Left cardiac atrium (tissue), 4 donors: ENCODE measurements at regions not wholly inside any gene's neighbourhood (a gene's known extent, or its start where the extent isn't known, plus 50 kb on each side); places are given as distances from the start of the nearest gene placed in this dataset.
"Not testable (repeated sequence)": the region's sequence is repeated elsewhere in the genome, so short reads cannot be mapped to it uniquely, and the experiment has no call there.

Experiments used
- ATAC-seq, 2 donors: fragments of 200-7000 bp; cut with Tn5 transposase; one replicate each; pipeline ENCODE4 v1.9.1; 2020; ENCODE audit warnings: mild to moderate bottlenecking in 2 of 2, moderate library complexity in 2 of 2
- DNase-seq: peaks from one replicate; pipeline ENCODE4 v3.0.0-alpha.2; 2020
- intact Hi-C, 2 donors: fragments of 100-400 bp; cut with DNase I; formaldehyde crosslinking; loops; one replicate each; pipeline versions ENCODE4 v1.14.1 to v1.15.1; 2022 to 2023
- donor health status: DM: no; HTN: yes; CAD: no.
- donor health status: DM: no; HTN: yes; CAD: no; lungs with severe emphysema.
- donor health status: DM: yes; HTN: yes; CAD: no.
- donor health status: Dilated cardiomyopathy.

- DNase-seq = no peak
- intact Hi-C loops = no loop called here
- no peak for ATAC-seq
Measured at GRCh38 chr7:156519070-156519469, 121.5 kb upstream of the RNF32 start.

- no peak for DNase-seq
- no peak for ATAC-seq
- intact Hi-C loops = no loop called here
Measured at GRCh38 chr7:156518466-156518865, 122.1 kb upstream of the RNF32 start.

- ATAC-seq, DNase-seq, intact Hi-C loops: not testable (repeated sequence)
Measured at GRCh38 chr7:156517858-156518257, 122.7 kb upstream of the RNF32 start.

GRCh38 chr7:156516791-156517378 is 123.7 kb upstream of the RNF32 start:
- DNase-seq = no peak
- intact Hi-C loops = no loop called here
- ATAC-seq = no peak

- intact Hi-C loops = no loop called here
- no peak for ATAC-seq
- DNase-seq = no peak
Measured at GRCh38 chr7:156515911-156516790, 124.4 kb upstream of the RNF32 start.

- no peak for ATAC-seq
- intact Hi-C loops = no loop called here
Measured at GRCh38 chr7:156514851-156515250, 125.7 kb upstream of the RNF32 start.

GRCh38 chr7:156511426-156511825 is 129.1 kb upstream of the RNF32 start:
- intact Hi-C loops = no loop called here
- no peak for DNase-seq
- no peak for ATAC-seq

More at GRCh38 chr7:156514851-156515250, 125.7 kb upstream of the RNF32 start:
- no peak for DNase-seq

GRCh38 chr7:156510966-156511365 is 129.6 kb upstream of the RNF32 start:
- DNase-seq (no peak), ATAC-seq (no peak)
- intact Hi-C loops = no loop called here

GRCh38 chr7:156509216-156509615 is 131.4 kb upstream of the RNF32 start:
- intact Hi-C loops = no loop called here
- no peak for ATAC-seq
- no peak for DNase-seq

DNA sequence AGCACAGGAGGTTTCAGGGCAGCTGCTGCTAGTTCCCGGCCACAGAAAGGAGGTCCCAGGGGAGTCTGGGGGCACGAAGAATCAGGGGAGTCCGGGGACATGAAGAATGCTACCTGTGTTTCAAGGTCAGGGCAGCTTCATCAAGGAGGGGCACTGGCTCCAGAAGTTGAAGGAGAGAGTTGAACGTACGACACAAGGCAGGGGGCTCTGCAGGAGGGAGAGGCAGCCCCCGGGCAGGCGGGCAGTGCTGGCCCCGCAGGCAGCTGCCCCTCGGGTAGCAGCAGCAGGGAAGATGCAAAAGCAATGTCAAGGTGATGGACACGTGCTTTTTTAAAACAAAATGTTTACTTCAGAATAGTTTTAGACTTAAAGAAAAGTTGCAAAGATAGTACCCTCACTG is 134.7 kb upstream of the RNF32 start:
- ATAC-seq (no peak), DNase-seq (no peak)
- intact Hi-C loops = no loop called here

DNA sequence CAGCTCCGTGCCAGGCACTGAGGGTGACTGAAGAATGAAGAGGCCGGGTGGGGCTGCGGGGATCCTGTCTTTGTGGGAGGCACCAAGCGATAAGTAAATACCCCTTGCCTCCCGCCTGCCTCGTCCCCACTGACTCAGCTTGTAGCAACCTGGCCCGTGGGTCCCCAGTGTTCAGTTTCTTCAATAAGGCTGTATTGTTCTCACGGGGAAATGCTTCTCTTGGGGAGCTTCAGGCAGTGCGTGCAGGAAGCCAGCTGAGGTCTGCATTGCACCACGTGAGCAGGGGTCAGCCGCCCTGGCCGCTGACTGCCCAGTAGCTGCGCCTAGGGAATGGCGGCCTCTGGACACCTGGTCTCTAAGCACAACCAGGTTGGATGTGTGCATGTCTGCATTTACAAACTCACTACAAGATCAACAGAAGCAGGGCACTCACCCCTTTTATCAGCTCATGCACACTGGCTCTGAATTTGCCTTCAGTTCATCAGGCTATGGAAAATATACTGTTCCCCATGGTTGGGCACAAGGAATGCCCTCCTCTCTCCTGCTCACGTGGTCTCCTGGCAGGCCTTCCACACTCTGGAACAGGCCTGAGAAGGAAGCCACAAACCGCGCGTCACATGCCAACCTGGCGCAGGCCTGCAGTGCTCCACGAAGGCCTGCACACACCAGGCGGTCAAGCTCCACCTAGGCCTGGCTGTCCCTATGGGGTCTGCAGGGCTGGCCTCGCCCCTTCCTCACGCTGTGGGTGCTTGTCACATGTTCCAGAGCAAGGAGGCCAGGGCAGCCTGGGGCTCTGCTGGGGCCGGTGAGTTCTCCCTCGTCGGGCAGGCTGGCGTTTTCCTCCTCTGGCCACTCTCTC is 135.7 kb upstream of the RNF32 start:
- intact Hi-C loops = no loop called here
- ATAC-seq (no peak), DNase-seq (no peak)

- intact Hi-C loops = no loop called here
Measured at GRCh38 chr7:156504006-156504405, 136.6 kb upstream of the RNF32 start.

GRCh38 chr7:156503196-156503595 is 137.4 kb upstream of the RNF32 start:
- intact Hi-C loops = no loop called here
- ATAC-seq (no peak), DNase-seq (no peak)

More at GRCh38 chr7:156504006-156504405, 136.6 kb upstream of the RNF32 start:
- no peak for DNase-seq
- no peak for ATAC-seq

DNA sequence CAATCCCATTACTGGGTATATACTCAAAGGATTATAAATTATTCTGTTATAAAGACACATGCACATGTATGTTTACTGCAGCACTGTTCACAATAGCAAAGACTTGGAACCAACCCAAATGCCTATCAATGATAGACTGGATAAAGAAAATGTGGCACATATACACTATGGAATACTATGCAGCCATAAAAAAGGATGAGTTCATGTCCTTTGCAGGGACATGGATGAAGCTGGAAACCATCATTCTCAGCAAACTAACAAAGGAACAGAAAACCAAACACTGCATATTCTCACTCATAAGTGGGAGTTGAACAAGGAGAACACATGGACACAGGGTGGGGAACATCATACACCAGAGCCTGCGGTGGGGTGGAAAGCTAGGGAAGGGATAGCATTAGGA is 138.8 kb upstream of the RNF32 start:
- intact Hi-C loops, DNase-seq, ATAC-seq: not testable (repeated sequence)

GRCh38 chr7:156499247-156499881 is 141.2 kb upstream of the RNF32 start:
- ATAC-seq (no peak), DNase-seq (no peak)
- intact Hi-C loops = no loop called here

DNA sequence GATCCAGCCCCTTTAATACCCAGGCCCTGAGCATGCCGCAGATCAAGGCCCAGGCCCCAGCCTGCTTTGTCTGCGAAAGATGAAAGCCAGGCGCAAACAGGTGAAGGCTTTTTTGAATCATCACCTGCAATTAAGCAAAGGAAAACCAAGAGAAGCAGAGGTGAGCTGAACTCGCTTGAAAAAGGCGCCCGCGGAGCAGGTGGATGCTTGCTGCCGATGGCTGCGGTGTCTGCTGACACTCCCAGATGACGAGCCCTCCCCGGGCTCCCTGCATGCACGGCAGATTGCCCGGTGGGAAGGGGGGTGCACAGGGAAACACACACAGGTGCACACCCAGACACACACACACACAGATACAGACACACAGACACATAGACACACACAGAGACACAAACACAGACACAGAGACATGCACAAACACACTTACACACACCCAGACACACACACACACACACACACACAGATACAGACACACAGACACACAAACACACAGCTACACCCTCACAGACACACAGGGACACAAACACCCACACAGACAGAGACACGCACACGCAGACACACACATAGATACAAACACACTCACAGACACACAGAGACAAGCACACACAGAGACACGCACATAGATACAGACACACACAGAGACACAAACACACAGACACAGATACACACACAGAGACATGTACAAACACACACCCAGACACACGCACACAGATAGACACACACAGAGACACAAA is 142.6 kb upstream of the RNF32 start:
- no peak for ATAC-seq
- intact Hi-C loops = no loop called here
- DNase-seq = no peak

DNA sequence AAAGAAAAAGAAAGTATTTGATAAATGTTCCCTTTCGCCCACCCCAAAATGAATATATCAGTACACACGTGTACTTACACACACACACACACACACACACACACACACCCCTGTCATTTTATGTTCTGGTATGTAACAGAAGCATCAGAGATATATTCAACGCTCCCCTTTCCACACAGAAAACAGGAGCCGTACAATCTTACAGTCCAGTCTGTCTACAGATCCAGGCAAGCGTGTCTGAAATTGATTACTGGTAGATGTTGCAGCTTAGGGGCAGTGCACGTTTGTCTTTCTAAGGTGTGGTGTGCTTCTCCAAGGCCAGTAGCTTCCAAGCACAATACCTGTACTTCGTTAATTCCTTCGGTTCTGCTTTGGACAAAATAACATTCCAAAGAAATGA is 143.7 kb upstream of the RNF32 start:
- ATAC-seq (no peak), DNase-seq (no peak)
- intact Hi-C loops = no loop called here

GRCh38 chr7:156496363-156496769 is 144.2 kb upstream of the RNF32 start:
- ATAC-seq (no peak), DNase-seq (no peak)
- intact Hi-C loops = no loop called here

GRCh38 chr7:156494960-156495359 is 145.6 kb upstream of the RNF32 start:
- ATAC-seq (no peak), DNase-seq (no peak)
- intact Hi-C loops = no loop called here
